HG02884 (cell line): ENCODE measurements at regions not wholly inside any gene's neighbourhood (a gene's known extent, or its start where the extent isn't known, plus 50 kb on each side); places are given as distances from the start of the nearest gene placed in this dataset.
"Not testable (repeated sequence)": the region's sequence is repeated elsewhere in the genome, so short reads cannot be mapped to it uniquely, and the experiment has no call there.

ENCODE experiments used
- ATAC-seq: cut with Tn5 transposase; IDR thresholded peaks from one replicate; pipeline ENCODE4 v1.9.1; 2021; ENCODE audit warnings: mild to moderate bottlenecking, moderate library complexity; ENCODE audit not compliant: unreplicated experiment

- no peak for ATAC-seq
Measured at GRCh38 chr11:109668973-109669634, 247.1 kb downstream of the C11orf87 start.

- no peak for ATAC-seq
Measured at GRCh38 chr11:109677231-109677630, 255.2 kb downstream of the C11orf87 start.

GRCh38 chr11:109677876-109678275 is 255.9 kb downstream of the C11orf87 start:
- no peak for ATAC-seq

GRCh38 chr11:109680127-109680526 is 258.1 kb downstream of the C11orf87 start:
- no peak for ATAC-seq

- ATAC-seq = not testable (repeated sequence)
Measured at GRCh38 chr11:109682788-109683187, 260.8 kb downstream of the C11orf87 start.

- no peak for ATAC-seq
Measured at GRCh38 chr11:109695696-109696095, 273.7 kb downstream of the C11orf87 start.

- no peak for ATAC-seq
Measured at GRCh38 chr11:109696191-109696897, 274.4 kb downstream of the C11orf87 start.

GRCh38 chr11:109697140-109697843 is 275.3 kb downstream of the C11orf87 start:
- ATAC-seq = peak; percentile 89

- ATAC-seq = no peak
Measured at GRCh38 chr11:109698237-109698636, 276.2 kb downstream of the C11orf87 start.

- no peak for ATAC-seq
Measured at GRCh38 chr11:109704432-109704831, 282.4 kb downstream of the C11orf87 start.

GRCh38 chr11:109706945-109707344 is 285.0 kb downstream of the C11orf87 start:
- ATAC-seq = no peak

- no peak for ATAC-seq
Measured at GRCh38 chr11:109707411-109707810, 285.4 kb downstream of the C11orf87 start.

- ATAC-seq = no peak
Measured at GRCh38 chr11:109708184-109708583, 286.2 kb downstream of the C11orf87 start.

- ATAC-seq = not testable (repeated sequence)
Measured at GRCh38 chr11:109714444-109714843, 292.5 kb downstream of the C11orf87 start.

GRCh38 chr11:109715424-109715823 is 293.4 kb downstream of the C11orf87 start:
- not testable (repeated sequence) for ATAC-seq

- ATAC-seq = no peak
Measured at GRCh38 chr11:109726061-109726460, 304.1 kb downstream of the C11orf87 start.

- ATAC-seq = no peak
Measured at GRCh38 chr11:109728056-109728455, 306.1 kb downstream of the C11orf87 start.

GRCh38 chr11:109729761-109730160 is 307.8 kb downstream of the C11orf87 start:
- ATAC-seq = no peak

- no peak for ATAC-seq
Measured at GRCh38 chr11:109730669-109731068, 308.7 kb downstream of the C11orf87 start.

- no peak for ATAC-seq
Measured at GRCh38 chr11:109731451-109731850, 309.5 kb downstream of the C11orf87 start.

GRCh38 chr11:109733245-109733644 is 311.3 kb downstream of the C11orf87 start:
- ATAC-seq = no peak

- ATAC-seq = no peak
Measured at GRCh38 chr11:109734566-109734965, 312.6 kb downstream of the C11orf87 start.
